AG04450 (cell line): ENCODE measurements at regions not wholly inside any gene's neighbourhood (a gene's known extent, or its start where the extent isn't known, plus 50 kb on each side); places are given as distances from the start of the nearest gene placed in this dataset.
"Not testable (repeated sequence)": the region's sequence is repeated elsewhere in the genome, so short reads cannot be mapped to it uniquely, and the experiment has no call there.

Experiments
- CTCF ChIA-PET: fragments of 300-600, 350-600 bp; formaldehyde crosslinking; extraction: SDS; loops from one replicate; lab custom pipeline; 2022; ENCODE audit warnings: antibody characterized with exemption, inconsistent platforms; lab: Charles Lee
- POLR2A ChIA-PET: fragments of 350-600 bp; formaldehyde crosslinking; extraction: SDS; loops from one replicate; lab custom pipeline; 2021; ENCODE audit warnings: antibody characterized with exemption, inconsistent platforms; lab: Yijun Ruan, JAX
- DNase-seq: peaks from one replicate; pipeline ENCODE4 v3.0.0-alpha.2; 2011; ENCODE audit warnings: low read depth, low spot score
- H3K27ac ChIP-seq: one replicate; pipeline ENCODE4 v1.5.1; 2012; ENCODE audit warnings: low read depth, low read length, control low read depth
- H3K27me3 ChIP-seq: one replicate; pipeline ENCODE4 v1.6.0; 2012; ENCODE audit warnings: low read length; ENCODE audit not compliant: control insufficient read depth, insufficient read depth
- H3K4me3 ChIP-seq: 2 replicates; pipeline ENCODE4 v1.5.1; 2011; ENCODE audit warnings: mild to moderate bottlenecking, low read depth, low read length, control low read depth
- H3K9me3 ChIP-seq: 2 replicates; pipeline ENCODE4 v1.5.1; 2012; ENCODE audit warnings: low read length; ENCODE audit not compliant: control insufficient read depth, insufficient read depth
- TF ChIP-seq, protein P1 (sequence below): IDR thresholded peaks from 2 replicates; pipeline ENCODE4 v1.5.1; 2011; ENCODE audit warnings: low read depth, low read length, control low read depth, inconsistent platforms

- POLR2A ChIA-PET, result no interaction called here
- TF ChIP-seq, protein P1, sequence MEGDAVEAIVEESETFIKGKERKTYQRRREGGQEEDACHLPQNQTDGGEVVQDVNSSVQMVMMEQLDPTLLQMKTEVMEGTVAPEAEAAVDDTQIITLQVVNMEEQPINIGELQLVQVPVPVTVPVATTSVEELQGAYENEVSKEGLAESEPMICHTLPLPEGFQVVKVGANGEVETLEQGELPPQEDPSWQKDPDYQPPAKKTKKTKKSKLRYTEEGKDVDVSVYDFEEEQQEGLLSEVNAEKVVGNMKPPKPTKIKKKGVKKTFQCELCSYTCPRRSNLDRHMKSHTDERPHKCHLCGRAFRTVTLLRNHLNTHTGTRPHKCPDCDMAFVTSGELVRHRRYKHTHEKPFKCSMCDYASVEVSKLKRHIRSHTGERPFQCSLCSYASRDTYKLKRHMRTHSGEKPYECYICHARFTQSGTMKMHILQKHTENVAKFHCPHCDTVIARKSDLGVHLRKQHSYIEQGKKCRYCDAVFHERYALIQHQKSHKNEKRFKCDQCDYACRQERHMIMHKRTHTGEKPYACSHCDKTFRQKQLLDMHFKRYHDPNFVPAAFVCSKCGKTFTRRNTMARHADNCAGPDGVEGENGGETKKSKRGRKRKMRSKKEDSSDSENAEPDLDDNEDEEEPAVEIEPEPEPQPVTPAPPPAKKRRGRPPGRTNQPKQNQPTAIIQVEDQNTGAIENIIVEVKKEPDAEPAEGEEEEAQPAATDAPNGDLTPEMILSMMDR, result no peak
- CTCF ChIA-PET, result no interaction called here
- DNase-seq, result no peak
- no peak overlapping the region for H3K27ac ChIP-seq
- H3K4me3 ChIP-seq, result no peak overlapping the region
- H3K27me3 ChIP-seq, result no peaks in the 10 kb centered on the region
- no peaks in the 10 kb centered on the region; the same call in 1 of the 2 replicates for H3K9me3 ChIP-seq
These were observed 472.6 kb downstream of the PRR16 start for GRCh38 chr5:120936652-120937051.

DNA sequence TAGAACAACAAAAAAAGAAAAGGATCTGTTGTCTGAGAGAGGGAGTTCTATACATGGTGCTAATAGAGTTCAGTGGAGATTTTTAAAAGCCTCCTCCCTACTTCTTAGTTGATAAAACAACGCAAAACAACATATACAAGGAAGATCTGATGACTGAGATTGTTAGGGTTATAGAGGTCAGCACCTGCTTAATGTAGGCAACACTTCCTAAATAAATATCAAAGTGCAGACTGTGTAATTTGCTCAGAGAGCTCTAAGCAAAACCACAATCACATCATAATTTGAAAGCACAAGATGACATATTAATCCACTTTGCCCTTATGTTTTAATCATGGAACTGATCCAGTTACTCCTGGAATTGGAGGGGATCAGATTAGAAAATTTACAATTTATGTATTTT, 474.5 kb downstream of the PRR16 start:
- Histone ChIP-seq H3K4me3 (no peak overlapping the region), H3K27me3 (no peaks in the 10 kb centered on the region), H3K9me3 (no peaks in the 10 kb centered on the region; the same call in 1 of the 2 replicates), H3K27ac (no peak overlapping the region)
- no peak for DNase-seq
- POLR2A ChIA-PET, result no interaction called here
- TF ChIP-seq, protein P1, result no peak
- CTCF ChIA-PET, result no interaction called here

DNA sequence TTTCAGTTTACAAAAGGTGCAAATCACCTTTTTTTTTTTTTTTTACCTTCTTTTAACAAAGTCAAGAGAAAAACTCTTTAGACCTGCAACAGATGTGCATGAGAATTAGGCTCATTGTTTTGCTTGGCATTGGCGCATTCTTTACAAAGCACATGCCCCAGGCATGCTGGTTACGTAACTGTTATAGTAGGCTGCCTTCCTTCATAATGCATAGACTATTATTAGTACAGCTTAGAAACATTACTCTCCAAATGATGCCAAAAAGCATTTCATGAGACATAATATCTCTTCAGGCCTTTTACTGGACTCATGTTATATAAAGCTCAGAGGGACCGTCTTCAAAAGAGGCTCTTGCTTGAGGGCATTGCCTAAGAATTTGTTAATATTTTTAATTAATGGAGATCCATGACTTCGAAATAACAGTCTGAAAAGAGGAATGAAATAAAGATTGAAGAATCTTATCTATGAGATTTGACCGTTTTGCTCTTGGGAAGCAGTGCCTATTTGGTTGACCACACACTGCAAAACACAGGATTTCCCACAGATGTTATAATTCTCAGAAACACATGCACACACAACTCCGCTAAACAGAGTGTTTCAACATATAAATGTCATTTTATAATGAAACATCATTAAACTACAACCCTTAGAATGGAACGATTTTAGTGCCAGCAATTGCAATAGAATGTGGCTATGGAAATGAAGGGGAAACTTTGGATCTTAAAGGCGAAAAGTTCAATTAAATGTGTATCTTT, 478.7 kb downstream of the PRR16 start:
- POLR2A ChIA-PET, result no interaction called here
- CTCF ChIA-PET, result no interaction called here
- H3K4me3 ChIP-seq, result no peak overlapping the region
- no peaks in the 10 kb centered on the region for H3K27me3 ChIP-seq
- no peak overlapping the region for H3K27ac ChIP-seq
- H3K9me3 ChIP-seq, result no peaks in the 10 kb centered on the region
- DNase-seq, result no peak
- TF ChIP-seq, protein P1, result no peak

DNA sequence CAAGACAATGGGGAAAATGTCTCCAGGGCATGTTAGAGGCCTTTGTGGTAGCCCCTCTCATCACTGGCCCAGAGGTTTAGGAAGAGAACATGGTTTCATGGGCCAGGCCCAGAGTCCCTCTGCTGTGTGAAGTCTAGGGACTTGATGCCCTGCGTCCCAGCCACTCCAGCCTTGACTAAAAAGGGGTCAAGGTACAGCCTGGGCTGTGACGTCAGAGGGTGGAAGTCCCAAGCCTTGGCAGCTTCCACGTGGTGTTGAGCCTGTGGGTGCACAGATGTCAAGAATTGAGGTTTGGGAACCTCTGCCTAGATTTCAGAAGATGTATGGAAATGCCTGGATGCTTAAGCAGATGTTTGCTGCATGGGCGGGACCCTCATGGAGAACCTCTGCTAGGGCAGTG, 485.5 kb downstream of the PRR16 start:
- H3K27ac ChIP-seq, H3K4me3 ChIP-seq, CTCF ChIA-PET, POLR2A ChIA-PET, H3K9me3 ChIP-seq, H3K27me3 ChIP-seq, DNase-seq: not testable (repeated sequence)

- H3K27me3 ChIP-seq, POLR2A ChIA-PET, H3K27ac ChIP-seq, H3K4me3 ChIP-seq, DNase-seq, CTCF ChIA-PET, H3K9me3 ChIP-seq: not testable (repeated sequence)
These were observed 489.3 kb downstream of the PRR16 start for GRCh38 chr5:120953445-120953844.

GRCh38 chr5:120954255-120954654, 490.2 kb downstream of the PRR16 start:
- TF ChIP-seq, protein P1, result no peak
- Histone ChIP-seq H3K4me3 (no peak overlapping the region), H3K27ac (no peak overlapping the region), H3K9me3 (no peaks in the 10 kb centered on the region), H3K27me3 (no peaks in the 10 kb centered on the region)
- POLR2A ChIA-PET, result no interaction called here
- no peak for DNase-seq
- CTCF ChIA-PET, result no interaction called here
